HG03280 (cell line): ENCODE measurements at regions not wholly inside any gene's neighbourhood (a gene's known extent, or its start where the extent isn't known, plus 50 kb on each side); places are given as distances from the start of the nearest gene placed in this dataset.
"Not testable (repeated sequence)": the region's sequence is repeated elsewhere in the genome, so short reads cannot be mapped to it uniquely, and the experiment has no call there.

Experiments used
- ATAC-seq: cut with Tn5 transposase; IDR thresholded peaks from one replicate; pipeline ENCODE4 v1.9.1; 2021; ENCODE audit warnings: mild to moderate bottlenecking, moderate library complexity; ENCODE audit not compliant: unreplicated experiment

- ATAC-seq: not testable (repeated sequence)
These were observed 957.0 kb downstream of the LTN1 start for GRCh38 chr21:28035692-28036091.

GRCh38 chr21:28034916-28035315, 957.8 kb downstream of the LTN1 start:
- ATAC-seq: not testable (repeated sequence)

GRCh38 chr21:28034334-28034733, 958.3 kb downstream of the LTN1 start:
- not testable (repeated sequence) for ATAC-seq

GRCh38 chr21:28032652-28033051, 960.0 kb downstream of the LTN1 start:
- not testable (repeated sequence) for ATAC-seq

GRCh38 chr21:28031066-28031465, 961.6 kb downstream of the LTN1 start:
- not testable (repeated sequence) for ATAC-seq

GRCh38 chr21:28025111-28025510, 967.6 kb downstream of the LTN1 start:
- no peak for ATAC-seq

GRCh38 chr21:28018741-28019669, 973.7 kb downstream of the LTN1 start:
- ATAC-seq: no peak

GRCh38 chr21:28018213-28018612, 974.5 kb downstream of the LTN1 start:
- no peak for ATAC-seq

GRCh38 chr21:28016571-28016970, 976.1 kb downstream of the LTN1 start:
- no peak for ATAC-seq

GRCh38 chr21:28013123-28013522, 979.6 kb downstream of the LTN1 start:
- ATAC-seq: not testable (repeated sequence)

- ATAC-seq: not testable (repeated sequence)
These were observed 980.7 kb downstream of the LTN1 start for GRCh38 chr21:28011970-28012369.

- ATAC-seq: not testable (repeated sequence)
These were observed 984.4 kb downstream of the LTN1 start for GRCh38 chr21:28008245-28008644.

- not testable (repeated sequence) for ATAC-seq
These were observed 989.0 kb downstream of the LTN1 start for GRCh38 chr21:28003627-28004026.

GRCh38 chr21:27996906-27997305, 995.8 kb downstream of the LTN1 start:
- not testable (repeated sequence) for ATAC-seq

- ATAC-seq: not testable (repeated sequence)
These were observed 1007.9 kb downstream of the LTN1 start for GRCh38 chr21:27984663-27985325.

GRCh38 chr21:27979446-27979845, 1012.6 kb upstream of the ADAMTS5 start:
- not testable (repeated sequence) for ATAC-seq

- no peak for ATAC-seq
These were observed 1008.6 kb upstream of the ADAMTS5 start for GRCh38 chr21:27975514-27975913.

- ATAC-seq: not testable (repeated sequence)
These were observed 1007.3 kb upstream of the ADAMTS5 start for GRCh38 chr21:27974152-27974551.

- not testable (repeated sequence) for ATAC-seq
These were observed 1001.4 kb upstream of the ADAMTS5 start for GRCh38 chr21:27968240-27968639.

GRCh38 chr21:27954543-27955165, 987.8 kb upstream of the ADAMTS5 start:
- ATAC-seq: no peak

- ATAC-seq: no peak
These were observed 986.6 kb upstream of the ADAMTS5 start for GRCh38 chr21:27953340-27954045.
